ENCODE measurements at regions not wholly inside any gene's neighbourhood (a gene's known extent, or its start where the extent isn't known, plus 50 kb on each side); places are given as distances from the start of the nearest gene placed in this dataset.
A peak's percentile ranks its signal among the peaks of the same experiment; 100 is the strongest.
"Not testable (repeated sequence)": the region's sequence is repeated elsewhere in the genome, so short reads cannot be mapped to it uniquely, and the experiment has no call there.

GRCh38 chr4:126532527-126532926 is 1100.2 kb upstream of the INTU start:
- DNase-seq (ENCODE audit: low spot score), result no peak

- no peak for DNase-seq (ENCODE audit: low spot score)
These were observed 1099.5 kb upstream of the INTU start for GRCh38 chr4:126533146-126533805.

DNA sequence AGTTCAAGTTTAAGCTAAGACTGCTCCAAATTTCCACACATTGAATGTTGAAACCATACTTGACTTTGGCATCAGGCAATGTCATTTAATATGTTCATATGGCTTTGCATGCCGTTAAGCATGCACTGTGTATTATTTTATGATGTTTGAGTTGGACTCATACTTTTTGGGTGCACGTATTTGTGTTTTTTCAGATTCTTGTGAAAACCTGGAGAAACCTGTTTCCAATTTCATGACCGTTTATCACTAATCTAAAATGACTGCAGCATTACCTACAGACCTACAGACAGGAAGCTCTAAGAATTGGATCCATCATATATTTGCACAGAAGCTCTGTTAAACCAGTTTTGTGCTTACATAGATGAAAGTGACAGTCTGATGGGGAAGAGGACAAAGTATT is 1093.0 kb upstream of the INTU start:
- no peak for DNase-seq (ENCODE audit: low spot score)

DNA sequence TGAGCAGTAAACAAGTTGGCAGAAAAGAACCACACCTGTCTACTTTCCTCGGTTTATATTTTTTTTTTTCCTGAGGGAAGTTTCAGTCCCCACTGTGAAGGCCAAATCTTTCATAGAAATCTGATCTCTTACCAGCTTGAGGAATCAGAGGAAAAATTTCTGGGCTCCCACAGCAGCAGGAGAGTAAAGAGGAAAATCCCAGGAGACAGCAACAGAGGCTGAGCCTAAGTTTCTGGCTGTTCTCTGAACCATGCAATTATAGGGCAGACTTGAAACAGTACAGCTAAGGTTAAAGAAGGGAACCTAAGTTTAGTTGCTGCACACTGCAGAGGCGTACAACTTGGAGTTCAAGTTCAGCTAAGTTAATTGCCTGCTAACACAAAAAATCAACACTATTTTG is 1090.9 kb upstream of the INTU start:
- DNase-seq (ENCODE audit: low spot score), result no peak

- DNase-seq (ENCODE audit: low spot score), result no peak
These were observed 1088.5 kb upstream of the INTU start for GRCh38 chr4:126544276-126544675.

GRCh38 chr4:126546197-126546596 is 1086.6 kb upstream of the INTU start:
- DNase-seq (ENCODE audit: low spot score), result not testable (repeated sequence)

GRCh38 chr4:126547352-126547751 is 1085.4 kb upstream of the INTU start:
- DNase-seq (ENCODE audit: low spot score), result no peak

DNA sequence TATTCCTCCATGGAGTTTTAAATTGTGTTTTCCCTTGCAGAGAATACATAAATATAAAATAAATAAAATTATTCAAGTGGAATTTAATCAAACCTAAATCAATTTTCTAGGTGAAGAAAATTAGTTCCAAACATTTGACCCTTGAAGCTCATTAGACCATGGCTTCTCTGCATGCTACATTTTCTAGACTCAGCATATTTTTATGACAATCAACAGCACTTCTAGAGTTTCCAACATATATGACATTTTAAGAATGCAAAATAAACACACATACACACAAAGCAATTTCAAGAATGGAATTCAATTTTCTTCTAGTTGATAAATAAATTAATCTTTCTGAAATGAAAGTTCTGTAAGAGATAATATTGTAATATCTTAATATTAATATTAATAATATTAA is 1083.9 kb upstream of the INTU start:
- DNase-seq (ENCODE audit: low spot score), result no peak

DNA sequence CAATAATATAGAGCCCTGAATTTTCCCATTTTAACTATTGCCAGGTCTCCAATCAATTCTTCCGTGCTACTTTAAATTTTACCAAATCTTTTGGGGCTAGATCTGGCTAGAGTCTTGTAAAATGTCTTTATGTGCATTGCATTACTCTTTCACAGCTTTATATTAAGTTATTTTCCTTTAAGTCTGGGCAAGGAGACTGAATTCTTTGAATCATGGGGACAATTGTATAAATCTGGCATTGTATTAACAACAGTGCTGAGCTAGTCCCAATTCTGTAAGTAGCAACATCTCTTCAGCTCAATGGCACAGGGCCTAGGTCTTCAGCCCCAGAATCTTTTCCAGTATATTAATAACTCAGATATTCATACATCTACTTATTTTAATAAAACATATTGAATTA is 1080.4 kb upstream of the INTU start:
- DNase-seq (ENCODE audit: low spot score), result no peak

- DNase-seq (ENCODE audit: low spot score), result no peak
These were observed 1079.5 kb upstream of the INTU start for GRCh38 chr4:126553248-126553647.

DNA sequence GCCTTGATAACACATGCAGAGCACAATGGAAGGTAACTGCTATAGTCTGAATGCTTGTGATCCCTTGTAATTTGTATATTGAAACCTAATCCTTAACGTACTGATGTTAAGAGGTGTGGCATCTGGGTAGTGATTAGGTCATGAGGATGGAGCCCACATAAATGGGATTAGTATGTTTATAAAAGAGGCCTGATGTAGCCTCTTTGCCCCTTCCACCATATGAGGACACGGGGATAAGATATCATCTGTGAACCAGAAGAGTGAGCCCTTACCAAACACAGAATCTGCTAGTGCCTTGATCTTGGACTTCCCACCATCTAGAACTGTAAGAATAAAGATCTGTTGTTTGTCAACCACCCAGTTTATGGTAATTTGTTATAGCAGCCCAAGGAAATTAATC is 1074.2 kb upstream of the INTU start:
- no peak for DNase-seq (ENCODE audit: low spot score)

DNA sequence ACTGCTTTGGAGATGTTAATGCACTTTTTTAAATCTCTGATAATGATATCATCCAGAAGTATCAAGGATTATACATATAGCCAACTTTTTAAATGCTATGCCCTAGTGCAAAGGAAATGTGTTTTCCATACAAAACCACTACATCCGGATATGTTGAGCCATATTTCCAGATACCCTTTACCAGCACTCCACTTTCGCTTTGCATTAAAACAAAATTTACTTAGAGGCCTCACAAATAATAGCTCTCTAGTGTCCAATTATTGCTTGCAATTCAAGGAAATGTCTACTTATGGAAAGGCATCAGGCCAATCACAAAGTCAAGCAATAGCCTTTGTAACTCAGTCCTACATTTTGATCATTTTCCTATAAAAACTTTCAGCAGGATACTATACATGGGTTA is 1072.8 kb upstream of the INTU start:
- DNase-seq (ENCODE audit: low spot score), result no peak

- DNase-seq (ENCODE audit: low spot score), result no peak
These were observed 1072.0 kb upstream of the INTU start for GRCh38 chr4:126560794-126561193.

DNA sequence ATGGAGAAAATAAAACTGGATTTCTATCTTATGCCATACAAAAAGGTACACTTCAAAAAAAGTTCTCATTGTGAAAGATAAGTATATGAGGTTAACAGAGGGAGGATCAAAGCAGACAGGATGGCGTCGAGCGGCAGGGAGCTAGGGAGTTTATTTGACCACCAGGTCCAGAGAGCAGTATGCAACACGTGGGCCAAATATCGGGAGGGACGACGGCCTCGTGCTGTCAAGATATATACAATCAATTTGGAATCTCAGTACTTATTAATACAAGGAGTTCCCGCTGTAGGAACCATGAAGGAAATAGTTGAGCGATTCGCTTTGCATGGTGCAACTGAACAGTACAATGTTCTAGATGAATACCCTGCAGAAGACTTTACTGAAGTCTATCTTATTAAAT is 1069.4 kb upstream of the INTU start:
- DNase-seq (ENCODE audit: low spot score), result no peak

GRCh38 chr4:126564283-126564854 is 1068.4 kb upstream of the INTU start:
- no peak for DNase-seq (ENCODE audit: low spot score)

DNA sequence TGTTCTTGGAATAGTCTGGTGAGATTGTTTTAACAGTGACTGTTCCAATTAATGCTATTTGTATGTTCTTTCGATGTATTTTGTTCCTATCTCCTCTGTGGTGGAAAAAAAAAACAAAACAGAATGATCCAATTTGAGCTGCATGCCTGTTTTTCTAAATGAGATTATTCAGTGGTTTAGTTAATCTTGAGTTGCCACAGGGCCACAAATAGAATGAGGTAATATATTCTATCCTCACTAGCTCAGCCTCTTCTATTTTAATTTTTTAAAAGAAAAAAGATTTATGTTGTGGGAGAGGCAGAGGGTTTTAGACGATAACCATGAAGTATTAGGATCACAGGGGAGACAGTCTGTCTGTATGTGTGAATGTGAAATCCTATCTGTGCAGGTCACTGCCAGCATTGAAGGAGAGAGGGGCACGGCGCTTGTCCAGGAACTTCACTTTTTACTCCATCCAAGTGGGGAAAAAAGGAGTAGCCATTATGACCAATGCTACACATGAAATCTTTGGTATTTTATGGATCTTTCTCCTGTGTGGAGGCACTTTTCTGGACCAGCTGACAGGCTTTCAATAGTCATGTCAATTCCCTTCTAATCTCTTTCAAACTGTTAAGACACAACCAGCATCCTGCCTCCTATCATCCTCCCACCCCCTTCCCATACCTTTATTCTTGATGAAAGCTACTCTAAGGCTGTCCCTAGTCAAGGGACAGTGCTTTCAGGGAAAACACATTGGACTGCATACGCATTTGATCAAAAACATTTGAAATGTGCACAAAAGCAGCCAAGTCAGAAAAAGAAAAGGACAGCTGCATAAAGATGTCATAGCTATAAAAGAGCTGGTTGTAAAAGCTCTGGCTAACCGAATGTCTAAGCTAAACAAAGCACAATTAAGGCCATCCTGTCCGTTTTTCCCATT is 1063.8 kb upstream of the INTU start:
- DNase-seq (ENCODE audit: low spot score), result peak; percentile 9

DNA sequence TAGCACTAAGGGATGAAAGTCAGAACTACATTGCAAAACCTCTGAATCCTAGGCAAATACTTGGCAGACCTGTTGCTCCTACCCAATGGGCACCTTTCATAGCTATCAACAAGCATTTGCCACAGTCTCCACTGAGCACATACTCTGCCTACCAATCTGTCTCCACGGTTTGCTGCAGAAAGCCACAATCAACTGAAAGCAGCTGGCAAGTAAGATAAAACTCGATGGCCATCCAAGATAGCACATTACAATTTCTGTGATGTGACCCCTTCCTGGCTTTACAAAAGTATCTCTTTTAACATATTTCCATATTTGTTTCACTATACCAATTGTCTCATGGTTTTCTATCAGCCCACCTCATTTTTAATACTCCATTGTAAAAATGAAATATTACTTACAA is 1060.5 kb upstream of the INTU start:
- no peak for DNase-seq (ENCODE audit: low spot score)

- no peak for DNase-seq (ENCODE audit: low spot score)
These were observed 1050.0 kb upstream of the INTU start for GRCh38 chr4:126582737-126583136.

DNA sequence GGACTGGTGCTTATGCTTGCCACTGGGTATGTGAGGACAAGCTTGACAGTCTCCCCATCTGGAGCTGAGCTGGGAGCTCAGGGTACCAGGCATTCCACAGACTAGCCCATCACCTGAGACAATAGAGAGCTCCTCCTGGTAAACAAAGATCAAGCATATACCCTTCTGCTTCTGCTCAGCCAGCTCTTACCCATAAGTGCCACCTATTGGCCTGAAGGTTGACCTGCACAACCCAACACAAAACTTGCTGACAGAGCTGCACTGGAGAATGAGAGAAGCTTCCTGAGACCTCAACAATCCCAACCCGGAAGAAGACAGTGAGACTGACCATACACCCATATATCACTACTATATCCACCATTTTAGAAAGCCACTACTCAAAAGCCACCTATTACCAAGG is 1049.2 kb upstream of the INTU start:
- no peak for DNase-seq (ENCODE audit: low spot score)

- no peak for DNase-seq (ENCODE audit: low spot score)
These were observed 1041.2 kb upstream of the INTU start for GRCh38 chr4:126591583-126591982.

- no peak for DNase-seq (ENCODE audit: low spot score)
These were observed 1040.7 kb upstream of the INTU start for GRCh38 chr4:126592088-126592487.

GRCh38 chr4:126593626-126594025 is 1039.1 kb upstream of the INTU start:
- no peak for DNase-seq (ENCODE audit: low spot score)

- DNase-seq (ENCODE audit: low spot score), result no peak
These were observed 1037.1 kb upstream of the INTU start for GRCh38 chr4:126595643-126596042.

Measured in Ammon's horn (tissue), 1 donor.